Duodenal mucosa (tissue), 2 donors: ENCODE measurements at regions not wholly inside any gene's neighbourhood (a gene's known extent, or its start where the extent isn't known, plus 50 kb on each side); places are given as distances from the start of the nearest gene placed in this dataset.

Experiments used
- H3K27ac ChIP-seq: one replicate; pipeline ENCODE4 v1.7.0; 2013; ENCODE audit warnings: low read depth, low read length
- H3K27me3 ChIP-seq, 2 donors: one replicate each; pipeline ENCODE4 v1.7.0; 2013; ENCODE audit warnings: low read length in 2 of 2, control low read depth in 1 of 2; ENCODE audit not compliant: insufficient read depth in 2 of 2, control insufficient read depth in 1 of 2
- H3K36me3 ChIP-seq, 2 donors: one replicate each; pipeline ENCODE4 v1.7.0; 2013; ENCODE audit warnings: low read length in 2 of 2, control low read depth in 1 of 2; ENCODE audit not compliant: insufficient read depth in 2 of 2, control insufficient read depth in 1 of 2
- H3K4me1 ChIP-seq, 2 donors: one replicate each; pipeline ENCODE4 v1.7.0; 2013; ENCODE audit warnings: low read length in 2 of 2, control low read depth in 1 of 2; ENCODE audit not compliant: insufficient read depth in 2 of 2, control insufficient read depth in 1 of 2
- H3K4me3 ChIP-seq, 2 donors: one replicate each; pipeline ENCODE4 v1.7.0; 2013; ENCODE audit warnings: low read length in 2 of 2, low read depth in 1 of 2
- H3K9ac ChIP-seq, 2 donors: one replicate each; pipeline ENCODE4 v1.7.0; 2013; ENCODE audit warnings: low read length in 2 of 2, low read depth in 1 of 2
- H3K9me3 ChIP-seq, 2 donors: one replicate each; pipeline ENCODE4 v1.7.0; 2013; ENCODE audit warnings: low read length in 2 of 2, control low read depth in 1 of 2; ENCODE audit not compliant: control insufficient read depth in 1 of 2

DNA sequence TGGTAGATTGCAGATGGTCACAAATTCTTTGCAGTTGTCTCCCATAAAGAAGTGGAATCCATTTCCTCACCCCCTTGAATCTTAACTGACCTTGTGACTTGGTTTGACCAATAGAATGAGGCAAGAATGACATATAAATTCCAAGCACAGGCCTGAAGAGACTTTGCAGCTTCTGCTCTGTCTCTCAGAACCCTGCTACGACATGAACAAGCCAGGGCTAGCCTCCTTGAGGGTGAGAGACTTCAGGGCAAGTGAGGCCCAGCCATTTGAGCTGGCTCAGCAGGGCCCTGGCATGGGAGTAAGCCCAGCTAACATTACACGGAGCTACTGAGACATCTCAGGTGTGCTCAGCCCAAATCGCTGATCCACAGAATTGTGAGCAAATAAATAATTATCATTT, 216.3 kb upstream of the MAN1A1 start:
- Histone ChIP-seq H3K27me3 (no peaks in the 10 kb centered on the region), H3K27ac (no peak overlapping the region), H3K9me3 (no peaks in the 10 kb centered on the region), H3K9ac (no peak overlapping the region), H3K4me3 (no peak overlapping the region), H3K36me3 (no peaks in the 10 kb centered on the region), H3K4me1 (no peaks in the 10 kb centered on the region)

DNA sequence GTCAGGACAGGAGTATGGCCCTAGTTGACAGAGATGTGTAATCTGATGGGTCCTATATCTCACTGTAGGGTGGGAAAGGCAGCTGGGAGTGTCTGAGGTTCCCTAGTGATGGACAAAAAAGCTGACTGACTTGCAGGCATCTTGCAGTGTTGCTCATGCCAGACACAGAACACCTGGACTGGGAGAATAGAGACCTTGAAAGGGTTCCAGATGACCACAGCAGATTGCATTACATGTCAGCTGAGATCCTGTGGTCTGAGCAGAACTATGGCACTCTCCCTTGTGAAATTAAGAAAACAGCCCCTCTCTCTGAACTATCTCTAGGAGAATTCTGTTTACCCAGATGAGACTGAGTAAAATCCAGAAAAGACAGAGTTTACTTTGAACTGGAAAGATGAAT, 212.6 kb upstream of the MAN1A1 start:
- Histone ChIP-seq H3K9ac (no peak overlapping the region), H3K27ac (no peak overlapping the region)

GRCh38 chr6:119559586-119559985, 210.0 kb upstream of the MAN1A1 start:
- no peak overlapping the region for H3K4me3 ChIP-seq
- no peaks in the 10 kb centered on the region for H3K9me3 ChIP-seq
- H3K36me3 ChIP-seq, result no peaks in the 10 kb centered on the region
- no peaks in the 10 kb centered on the region for H3K27me3 ChIP-seq
- no peaks in the 10 kb centered on the region for H3K4me1 ChIP-seq
- H3K27ac ChIP-seq, result no peak overlapping the region
- no peak overlapping the region for H3K9ac ChIP-seq

More for the DNA sequence above, 212.6 kb upstream of the MAN1A1 start:
- Histone ChIP-seq H3K4me3 (no peak overlapping the region), H3K4me1 (no peaks in the 10 kb centered on the region), H3K27me3 (no peaks in the 10 kb centered on the region), H3K9me3 (no peaks in the 10 kb centered on the region), H3K36me3 (no peaks in the 10 kb centered on the region)

- no peaks in the 10 kb centered on the region for H3K27me3 ChIP-seq
- no peak overlapping the region for H3K27ac ChIP-seq
- H3K36me3 ChIP-seq, result no peaks in the 10 kb centered on the region
- no peaks in the 10 kb centered on the region for H3K9me3 ChIP-seq
- no peaks in the 10 kb centered on the region for H3K4me1 ChIP-seq
- H3K4me3 ChIP-seq, result no peak overlapping the region
- no peak overlapping the region for H3K9ac ChIP-seq
These were observed 207.7 kb upstream of the MAN1A1 start for GRCh38 chr6:119557239-119557638.

- Histone ChIP-seq H3K4me3 (no peak overlapping the region), H3K4me1 (no peaks in the 10 kb centered on the region), H3K27ac (no peak overlapping the region), H3K9ac (no peak overlapping the region), H3K36me3 (no peaks in the 10 kb centered on the region), H3K9me3 (no peaks in the 10 kb centered on the region), H3K27me3 (no peaks in the 10 kb centered on the region)
These were observed 202.5 kb upstream of the MAN1A1 start for GRCh38 chr6:119552021-119552420.

GRCh38 chr6:119547024-119547423, 197.5 kb upstream of the MAN1A1 start:
- H3K27ac ChIP-seq, result no peak overlapping the region
- no peak overlapping the region for H3K9ac ChIP-seq
- H3K4me3 ChIP-seq, result no peak overlapping the region
- H3K27me3 ChIP-seq, result no peaks in the 10 kb centered on the region
- H3K36me3 ChIP-seq, result no peaks in the 10 kb centered on the region
- H3K9me3 ChIP-seq, result no peaks in the 10 kb centered on the region
- no peaks in the 10 kb centered on the region for H3K4me1 ChIP-seq

DNA sequence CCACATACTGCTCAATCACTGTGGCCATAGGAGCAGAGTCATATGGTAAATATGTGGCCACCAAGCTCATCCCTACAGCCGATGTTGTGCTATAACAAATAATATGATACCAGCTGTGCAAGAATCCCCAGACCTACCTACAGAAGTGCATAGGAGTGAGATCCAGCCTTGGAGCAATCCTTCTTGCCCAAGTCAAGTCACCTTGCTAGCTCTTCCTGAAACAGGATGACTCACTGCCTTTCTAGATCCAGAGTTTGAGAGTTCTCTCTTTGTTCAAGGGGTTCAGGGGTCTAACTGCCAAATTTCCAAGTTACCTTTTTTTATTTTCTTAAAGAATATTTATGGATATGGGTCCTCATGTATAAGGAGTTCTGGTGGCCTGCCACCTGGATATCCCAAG, 195.7 kb upstream of the MAN1A1 start:
- no peak overlapping the region for H3K9ac ChIP-seq
- no peak overlapping the region for H3K27ac ChIP-seq
- no peaks in the 10 kb centered on the region for H3K9me3 ChIP-seq
- no peaks in the 10 kb centered on the region for H3K27me3 ChIP-seq
- H3K4me3 ChIP-seq, result no peak overlapping the region
- no peaks in the 10 kb centered on the region for H3K36me3 ChIP-seq
- no peaks in the 10 kb centered on the region for H3K4me1 ChIP-seq

DNA sequence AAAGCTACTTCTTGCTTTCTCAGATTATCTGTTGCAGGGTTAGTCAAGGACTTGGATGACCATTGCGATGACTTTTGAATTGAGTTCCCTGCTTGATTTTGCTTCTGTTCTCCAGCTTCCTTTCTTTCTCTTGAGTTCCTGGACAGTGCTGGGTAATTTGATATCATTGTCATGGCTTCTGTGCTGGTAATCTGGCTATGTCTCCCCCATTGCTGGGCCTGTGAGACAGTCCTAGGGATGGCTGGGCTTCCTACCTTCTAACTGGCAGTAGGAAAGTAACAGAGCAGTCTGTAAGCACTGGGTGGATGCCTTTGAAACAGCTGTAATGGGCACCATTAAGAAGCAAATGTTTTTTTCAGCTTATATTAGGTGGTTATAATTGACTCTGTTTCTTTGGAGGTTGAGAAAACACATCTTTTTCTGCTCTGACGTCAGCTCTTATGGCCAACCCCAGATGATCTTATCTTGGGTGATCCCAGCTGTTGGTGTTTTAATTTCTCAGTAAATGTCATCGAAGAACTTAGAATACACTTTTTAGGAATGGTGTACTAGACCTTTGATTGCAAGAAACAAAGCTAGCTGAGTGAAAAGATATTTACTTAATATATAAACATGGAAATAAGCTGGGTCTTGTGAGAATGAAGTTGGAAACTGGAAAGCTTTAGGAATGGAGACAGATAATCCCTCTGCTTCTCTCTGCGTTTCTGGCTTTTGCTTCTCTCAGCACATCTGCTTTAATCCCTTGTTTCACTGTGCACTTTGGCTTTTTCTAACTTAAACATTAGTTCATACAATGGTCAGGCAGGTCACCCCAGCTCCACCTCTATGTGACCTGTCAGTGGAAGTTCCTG, 195.0 kb upstream of the MAN1A1 start:
- no peaks in the 10 kb centered on the region for H3K36me3 ChIP-seq
- no peaks in the 10 kb centered on the region for H3K9me3 ChIP-seq
- no peaks in the 10 kb centered on the region for H3K27me3 ChIP-seq
- H3K4me1 ChIP-seq, result no peaks in the 10 kb centered on the region
- H3K4me3 ChIP-seq, result no peak overlapping the region
- no peak overlapping the region for H3K9ac ChIP-seq
- no peak overlapping the region for H3K27ac ChIP-seq

GRCh38 chr6:119543332-119543731, 193.8 kb upstream of the MAN1A1 start:
- Histone ChIP-seq H3K27me3 (no peaks in the 10 kb centered on the region), H3K9ac (no peak overlapping the region), H3K4me1 (no peaks in the 10 kb centered on the region), H3K9me3 (no peaks in the 10 kb centered on the region), H3K27ac (no peak overlapping the region), H3K36me3 (no peaks in the 10 kb centered on the region), H3K4me3 (no peak overlapping the region)

DNA sequence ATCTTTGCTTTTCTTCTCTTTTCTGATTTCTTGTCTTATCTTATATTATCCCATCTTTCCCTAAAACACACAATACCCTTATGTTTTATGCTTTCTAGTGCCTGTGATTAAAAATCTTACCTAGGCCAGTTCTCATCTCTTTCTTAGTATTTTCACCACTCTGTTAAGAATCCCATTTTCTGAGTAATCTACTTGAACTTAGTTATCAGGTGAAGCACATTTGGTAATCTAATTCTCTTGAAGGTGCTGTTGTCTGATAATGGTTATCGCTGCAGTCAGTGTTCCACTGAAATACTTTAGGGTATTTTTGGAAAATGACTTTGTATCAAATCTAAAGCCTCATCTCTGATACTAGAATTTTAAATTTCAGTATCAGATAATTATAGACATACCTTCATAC, 192.5 kb upstream of the MAN1A1 start:
- Histone ChIP-seq H3K4me1 (no peaks in the 10 kb centered on the region), H3K4me3 (no peak overlapping the region), H3K36me3 (no peaks in the 10 kb centered on the region), H3K27ac (no peak overlapping the region), H3K27me3 (no peaks in the 10 kb centered on the region), H3K9me3 (no peaks in the 10 kb centered on the region), H3K9ac (no peak overlapping the region)
